ENCODE measurements at regions not wholly inside any gene's neighbourhood (a gene's known extent, or its start where the extent isn't known, plus 50 kb on each side); places are given as distances from the start of the nearest gene placed in this dataset.
"Not testable (repeated sequence)": the region's sequence is repeated elsewhere in the genome, so short reads cannot be mapped to it uniquely, and the experiment has no call there.

GRCh38 chr14:48259876-48260275, 584.5 kb upstream of the MDGA2 start:
- not testable (repeated sequence) for TF ChIP-seq CTCF (IDR thresholded peaks at IDR 0.05); EZH2 (IDR thresholded peaks at IDR 0.05; ENCODE audit: borderline replicate concordance, insufficient read depth, low read depth, low read length, poor library complexity, severe bottlenecking)
